Ascending aorta (tissue), 2 donors: ENCODE measurements at regions not wholly inside any gene's neighbourhood (a gene's known extent, or its start where the extent isn't known, plus 50 kb on each side); places are given as distances from the start of the nearest gene placed in this dataset.
"Not testable (repeated sequence)": the region's sequence is repeated elsewhere in the genome, so short reads cannot be mapped to it uniquely, and the experiment has no call there.

Source experiments
- DNase-seq, 2 donors: peaks; one replicate each; pipeline ENCODE4 v3.0.0-alpha.2; 2019; ENCODE audit warnings: low spot score in 2 of 2
- H3K27ac ChIP-seq, 2 donors: fragments of 200-600 bp; sonication (generic); one replicate each; pipeline ENCODE4 v1.5.1; 2016 to 2017; ENCODE audit warnings: mild to moderate bottlenecking in 1 of 2
- H3K27me3 ChIP-seq: fragments of 200-600 bp; sonication (generic); one replicate; pipeline ENCODE4 v1.5.1; 2017
- H3K36me3 ChIP-seq, 2 donors: fragments of 200-600 bp; sonication (generic); one replicate each; pipeline ENCODE4 v1.5.1; 2016
- H3K4me1 ChIP-seq, 2 donors: fragments of 200-600 bp; sonication (generic); one replicate each; pipeline ENCODE4 v1.5.1; 2016 to 2017; ENCODE audit warnings: mild to moderate bottlenecking in 1 of 2
- H3K4me3 ChIP-seq, 2 donors: fragments of 200-600 bp; sonication (generic); one replicate each; pipeline ENCODE4 v1.5.1; 2016 to 2017; ENCODE audit warnings: mild to moderate bottlenecking in 1 of 2
- H3K9me3 ChIP-seq, 2 donors: fragments of 200-600 bp; sonication (generic); one replicate each; pipeline ENCODE4 v1.5.1; 2016
- CTCF ChIP-seq, 3 experiments: fragments of 200-600 bp in 2 of 3; fragments of 450-650 bp in 1 of 3; sonication (generic) in 2 of 3; IDR thresholded peaks; one replicate each; pipeline ENCODE4 v1.5.1; 2016 to 2019; ENCODE audit warnings: antibody characterized with exemption in 3 of 3, mild to moderate bottlenecking in 1 of 3, moderate library complexity in 1 of 3
- intact Hi-C: fragments of 100-400 bp; cut with DNase I; formaldehyde crosslinking; loops from one replicate; pipeline ENCODE4 v1.15.1; 2023

DNA sequence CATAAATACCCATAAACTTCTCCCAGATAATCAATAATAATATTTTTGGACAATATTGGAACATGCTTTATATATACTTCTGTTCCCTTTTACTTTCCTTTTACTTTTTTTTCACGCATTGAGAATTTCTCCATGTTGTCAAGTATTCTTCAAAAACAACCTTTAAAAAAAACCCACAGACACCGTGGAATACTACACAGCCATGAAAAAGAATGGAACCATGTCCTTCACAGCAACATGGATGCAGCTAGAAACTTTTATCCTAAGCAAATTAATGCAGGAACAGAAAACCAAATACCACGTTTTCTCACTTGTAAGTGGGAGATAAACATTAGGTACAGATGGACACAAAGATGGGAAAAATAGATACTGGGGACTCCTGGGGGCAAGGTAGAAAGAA lies 854.7 kb downstream of the TBC1D22A start:
- H3K4me1 ChIP-seq = no peaks in the 10 kb centered on the region
- H3K9me3 ChIP-seq = no peaks in the 10 kb centered on the region
- no peak for DNase-seq
- no peak overlapping the region for H3K27ac ChIP-seq
- intact Hi-C loops = no loop called here
- H3K27me3 ChIP-seq = no peaks in the 10 kb centered on the region
- H3K4me3 ChIP-seq = no peak overlapping the region
- no peaks in the 10 kb centered on the region for H3K36me3 ChIP-seq
- TF ChIP-seq CTCF (IDR thresholded peaks at IDR 0.05) = no peak

DNA sequence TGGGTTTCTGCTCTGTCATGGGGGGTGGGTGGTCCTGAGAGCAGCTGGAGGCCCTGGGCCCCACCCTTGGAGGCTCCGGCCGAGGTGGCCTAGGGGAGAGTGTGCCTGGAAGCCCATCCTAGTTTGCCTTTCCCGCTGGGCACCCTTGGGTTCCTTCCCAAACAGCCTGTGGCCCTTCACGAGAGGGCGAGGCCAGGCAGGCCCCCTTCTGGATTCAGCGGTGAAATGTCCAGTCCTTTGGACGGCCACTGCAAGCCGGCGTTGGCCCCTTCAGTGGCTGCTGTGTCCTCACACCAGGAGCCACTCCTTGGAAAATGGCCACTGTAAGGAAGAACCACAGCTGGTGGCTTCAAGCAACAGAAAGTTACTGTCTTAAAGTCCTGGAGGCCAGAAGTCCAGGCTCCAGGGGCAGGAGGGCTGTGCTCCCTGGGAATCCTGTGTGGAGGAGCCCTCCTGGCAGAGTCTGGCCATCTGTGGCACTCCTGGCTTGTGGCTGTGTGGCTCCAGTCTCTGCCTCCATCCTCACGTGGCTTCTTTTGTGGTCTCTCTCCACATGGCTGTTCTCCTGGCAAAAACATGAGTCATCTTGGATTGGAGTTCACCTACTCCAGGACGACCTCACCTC lies 854.1 kb downstream of the TBC1D22A start:
- Histone ChIP-seq H3K36me3 (no peaks in the 10 kb centered on the region), H3K27me3 (no peaks in the 10 kb centered on the region), H3K9me3 (no peaks in the 10 kb centered on the region), H3K27ac (no peak overlapping the region), H3K4me1 (no peaks in the 10 kb centered on the region), H3K4me3 (no peak overlapping the region)
- intact Hi-C loops = no loop called here
- DNase-seq = peak in 1 of 2 donors; percentile 45
- TF ChIP-seq CTCF (IDR thresholded peaks at IDR 0.05) = no peak

DNA sequence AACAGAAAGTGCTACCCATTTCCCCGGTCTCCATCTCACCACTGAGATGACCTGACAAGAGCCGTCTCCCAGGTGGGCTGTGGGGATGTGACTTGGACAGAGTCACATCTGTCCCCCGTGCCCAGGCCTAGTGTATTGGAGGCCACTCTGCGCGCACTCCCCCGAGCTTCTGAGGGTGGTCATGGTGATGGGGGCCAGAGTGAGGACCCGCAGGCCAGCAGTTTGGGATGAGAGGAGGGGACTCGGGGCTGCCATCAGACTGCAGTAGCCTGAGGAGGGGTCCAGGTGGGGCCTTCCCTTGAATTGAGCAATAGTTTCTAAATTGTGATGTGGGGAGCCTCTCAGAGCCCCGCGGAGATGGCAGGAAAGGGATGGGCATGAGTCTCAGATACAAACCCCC lies 852.6 kb downstream of the TBC1D22A start:
- Histone ChIP-seq H3K27me3 (no peaks in the 10 kb centered on the region), H3K9me3 (no peaks in the 10 kb centered on the region), H3K27ac (no peak overlapping the region), H3K4me3 (no peak overlapping the region), H3K4me1 (no peaks in the 10 kb centered on the region), H3K36me3 (no peaks in the 10 kb centered on the region)
- TF ChIP-seq CTCF (IDR thresholded peaks at IDR 0.05) = no peak
- intact Hi-C loops = no loop called here
- peak in 1 of 2 donors; percentile 35 for DNase-seq

- intact Hi-C loops = no loop called here
- Histone ChIP-seq H3K4me3 (no peak overlapping the region), H3K36me3 (no peaks in the 10 kb centered on the region), H3K4me1 (no peaks in the 10 kb centered on the region), H3K27me3 (no peaks in the 10 kb centered on the region), H3K9me3 (no peaks in the 10 kb centered on the region), H3K27ac (no peak overlapping the region)
- no peak for DNase-seq
- TF ChIP-seq CTCF (IDR thresholded peaks at IDR 0.05) = no peak
Measured at GRCh38 chr22:47613606-47614350, 851.3 kb downstream of the TBC1D22A start.

DNA sequence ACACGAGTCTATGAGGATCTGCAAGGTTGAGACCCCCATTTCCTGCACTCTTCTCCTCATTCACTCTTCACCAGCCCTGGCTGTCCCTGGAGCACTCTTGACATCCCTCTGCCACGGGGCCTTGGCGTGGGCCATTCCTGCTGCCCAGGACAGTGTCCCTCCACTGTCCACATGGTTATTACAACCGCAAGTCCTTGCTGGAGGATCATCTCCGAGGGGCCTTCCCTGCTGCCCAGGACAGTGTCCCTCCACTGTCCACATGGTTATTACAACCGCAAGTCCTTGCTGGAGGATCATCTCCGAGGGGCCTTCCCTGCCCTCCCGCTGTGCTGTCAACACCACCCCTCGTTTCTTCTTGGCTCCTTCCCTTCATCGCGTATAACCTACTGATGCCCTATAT lies 850.7 kb downstream of the TBC1D22A start:
- intact Hi-C loops, H3K36me3 ChIP-seq, H3K27ac ChIP-seq, DNase-seq, H3K27me3 ChIP-seq, H3K4me3 ChIP-seq, H3K4me1 ChIP-seq, H3K9me3 ChIP-seq: not testable (repeated sequence)

DNA sequence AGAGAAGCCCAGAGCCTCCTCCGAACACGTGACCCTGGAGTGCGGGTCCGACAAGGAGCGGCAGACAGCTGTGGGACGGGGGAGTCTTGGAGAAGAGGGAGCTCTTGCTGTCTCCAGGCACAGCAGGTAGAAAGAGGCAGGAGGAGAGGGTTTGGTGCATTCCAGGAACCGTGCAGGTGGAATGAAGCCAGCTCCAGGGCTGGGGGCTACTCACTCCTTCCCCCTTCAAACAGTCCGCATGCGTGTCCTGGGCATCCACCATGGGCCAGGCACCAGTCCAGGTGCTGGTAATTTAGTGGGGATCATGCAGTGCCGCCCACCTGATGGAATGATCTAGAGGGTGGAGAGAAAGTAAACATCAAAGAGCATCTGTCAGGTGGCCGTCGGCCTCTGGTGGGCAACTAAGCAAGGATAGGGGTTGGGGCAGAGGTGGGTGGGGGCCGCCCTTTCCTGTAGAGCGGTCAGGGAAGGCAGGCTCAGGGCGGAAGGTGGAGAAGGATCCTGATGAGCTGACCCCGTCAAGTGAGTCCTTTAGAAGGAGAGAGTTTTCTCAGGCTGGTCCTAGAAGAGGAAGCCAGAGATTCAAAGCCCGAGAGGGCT lies 850.0 kb downstream of the TBC1D22A start:
- Histone ChIP-seq H3K27me3 (no peaks in the 10 kb centered on the region), H3K4me1 (no peaks in the 10 kb centered on the region), H3K4me3 (no peak overlapping the region), H3K27ac (no peak overlapping the region), H3K9me3 (no peaks in the 10 kb centered on the region), H3K36me3 (no peaks in the 10 kb centered on the region)
- TF ChIP-seq CTCF (IDR thresholded peaks at IDR 0.05) = no peak
- no peak for DNase-seq
- intact Hi-C loops = no loop called here
